ENCODE measurements at regions not wholly inside any gene's neighbourhood (a gene's known extent, or its start where the extent isn't known, plus 50 kb on each side); places are given as distances from the start of the nearest gene placed in this dataset.

DNA sequence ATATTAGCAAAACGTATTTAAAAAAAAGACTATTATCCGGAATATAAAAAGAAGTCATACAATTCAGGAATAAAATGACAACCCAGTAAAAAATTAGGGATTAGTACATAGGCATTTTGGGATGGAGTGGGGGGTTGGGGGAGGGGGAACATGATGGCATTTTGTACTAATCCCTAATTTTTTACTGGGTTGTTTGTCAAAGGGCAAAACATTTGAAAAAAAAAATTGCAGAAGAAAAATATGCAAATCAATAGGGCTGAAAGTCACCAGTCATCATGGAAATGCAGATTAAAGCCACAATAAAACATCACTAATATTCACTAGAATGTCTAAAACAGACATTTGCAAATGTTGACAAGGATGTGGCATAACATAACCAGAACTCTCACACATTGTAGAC is 82.5 kb downstream of the RPL22L1 start:
- TF ChIP-seq, protein P1, sequence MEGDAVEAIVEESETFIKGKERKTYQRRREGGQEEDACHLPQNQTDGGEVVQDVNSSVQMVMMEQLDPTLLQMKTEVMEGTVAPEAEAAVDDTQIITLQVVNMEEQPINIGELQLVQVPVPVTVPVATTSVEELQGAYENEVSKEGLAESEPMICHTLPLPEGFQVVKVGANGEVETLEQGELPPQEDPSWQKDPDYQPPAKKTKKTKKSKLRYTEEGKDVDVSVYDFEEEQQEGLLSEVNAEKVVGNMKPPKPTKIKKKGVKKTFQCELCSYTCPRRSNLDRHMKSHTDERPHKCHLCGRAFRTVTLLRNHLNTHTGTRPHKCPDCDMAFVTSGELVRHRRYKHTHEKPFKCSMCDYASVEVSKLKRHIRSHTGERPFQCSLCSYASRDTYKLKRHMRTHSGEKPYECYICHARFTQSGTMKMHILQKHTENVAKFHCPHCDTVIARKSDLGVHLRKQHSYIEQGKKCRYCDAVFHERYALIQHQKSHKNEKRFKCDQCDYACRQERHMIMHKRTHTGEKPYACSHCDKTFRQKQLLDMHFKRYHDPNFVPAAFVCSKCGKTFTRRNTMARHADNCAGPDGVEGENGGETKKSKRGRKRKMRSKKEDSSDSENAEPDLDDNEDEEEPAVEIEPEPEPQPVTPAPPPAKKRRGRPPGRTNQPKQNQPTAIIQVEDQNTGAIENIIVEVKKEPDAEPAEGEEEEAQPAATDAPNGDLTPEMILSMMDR (IDR thresholded peaks at IDR 0.05; ENCODE audit: insufficient read depth, low read length, poor library complexity, severe bottlenecking): no peak
- no peak for TF ChIP-seq EZH2phosphoT487 (conservative IDR thresholded peaks at IDR 0.05; ENCODE audit: low read length)

Data from SU-DHL-6 (cell line).